ENCODE measurements at regions not wholly inside any gene's neighbourhood (a gene's known extent, or its start where the extent isn't known, plus 50 kb on each side); places are given as distances from the start of the nearest gene placed in this dataset.

DNA sequence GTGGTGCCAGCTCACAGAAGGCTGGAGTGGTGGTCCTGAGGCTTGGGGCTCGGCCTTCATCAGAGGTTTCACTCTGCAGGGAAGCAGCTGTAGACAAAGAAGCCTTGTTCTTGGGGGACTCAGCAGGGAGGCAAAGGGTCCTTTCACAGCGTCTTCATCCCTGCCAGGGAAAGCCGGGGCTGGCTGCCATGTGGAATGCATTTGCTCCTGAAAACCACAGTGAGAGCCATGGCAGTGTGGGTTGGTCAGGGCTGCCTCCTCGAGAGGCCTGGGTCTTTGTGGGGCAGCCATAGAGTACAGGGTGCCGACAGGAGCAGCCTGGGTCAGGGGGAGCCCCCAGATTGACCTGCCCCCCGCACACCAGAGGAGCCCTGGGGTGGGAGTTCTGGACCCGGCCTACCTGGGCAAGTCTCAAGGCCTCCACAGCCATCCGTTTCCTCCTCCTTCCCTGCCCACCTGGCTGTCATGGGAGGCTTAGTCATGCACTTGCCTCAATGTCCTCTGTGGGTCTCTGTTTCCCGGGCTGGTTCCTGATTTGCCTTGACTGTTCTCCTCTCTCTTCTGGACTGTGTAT, 144.0 kb downstream of the CDC5L start:
- no peak for DNase-seq (ENCODE audit: low read depth in 2 of 2)

DNA sequence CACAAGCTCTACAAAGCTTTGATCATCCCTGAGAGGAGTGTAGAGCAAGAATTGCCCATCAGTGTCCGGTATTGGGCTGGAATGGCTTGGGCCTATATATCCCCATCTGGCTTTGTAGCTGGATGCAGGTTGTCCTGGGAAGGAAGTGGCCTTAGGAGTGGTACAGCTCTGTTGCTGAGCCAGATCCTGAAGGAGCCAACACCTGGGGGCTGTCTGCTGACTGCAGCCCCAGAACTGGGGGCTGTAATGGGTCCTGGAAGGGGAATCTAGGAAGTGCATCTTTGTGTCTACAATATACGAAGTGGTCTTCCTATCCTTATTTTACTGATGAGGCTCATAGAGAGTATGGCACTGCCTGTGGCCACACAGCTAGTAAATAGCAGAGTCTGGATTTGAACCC, 145.9 kb downstream of the CDC5L start:
- DNase-seq (ENCODE audit: low read depth in 2 of 2), result no peak

DNA sequence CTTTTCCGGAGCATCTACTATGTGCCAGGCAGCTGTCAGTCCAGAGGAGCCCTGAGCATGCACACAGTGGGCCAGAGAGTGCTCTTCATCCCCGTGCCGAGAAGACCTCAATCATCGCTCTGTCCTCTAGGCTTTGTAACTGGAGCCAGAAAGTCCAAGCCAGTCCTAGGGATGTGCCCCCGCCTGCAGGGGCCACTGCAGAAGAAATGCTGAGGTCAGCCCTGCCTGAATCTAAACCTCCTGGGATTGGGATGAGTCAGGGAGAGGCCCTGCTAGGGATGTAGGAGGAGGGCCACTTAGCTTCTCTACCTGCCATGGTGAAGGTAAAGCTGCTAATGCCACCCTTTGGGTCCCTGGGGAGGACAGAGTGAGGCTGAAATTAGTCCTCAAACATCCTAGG, 146.8 kb downstream of the CDC5L start:
- DNase-seq (ENCODE audit: low read depth in 2 of 2), result no peak

DNA sequence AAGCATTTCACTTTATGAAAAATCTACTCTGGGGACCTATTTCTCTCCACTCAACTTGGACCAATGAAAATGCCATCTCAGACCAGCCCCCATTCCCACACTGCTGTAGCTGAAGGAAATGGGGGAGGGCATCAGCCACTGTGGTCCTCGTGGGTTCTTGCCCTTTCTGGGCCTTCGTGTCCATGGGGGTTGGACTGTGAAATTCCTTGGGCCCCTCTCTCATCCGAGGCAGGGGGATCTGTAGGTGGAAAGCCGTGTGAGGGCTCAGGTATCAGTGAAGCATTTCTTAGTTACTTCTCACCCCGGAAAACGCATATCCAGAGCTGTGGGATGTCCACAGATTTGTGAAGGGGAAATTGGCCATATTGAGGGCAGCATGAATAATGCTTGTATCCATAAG, 147.9 kb downstream of the CDC5L start:
- no peak for DNase-seq (ENCODE audit: low read depth in 2 of 2)

GRCh38 chr6:44535967-44536366, 148.5 kb downstream of the CDC5L start:
- no peak for DNase-seq (ENCODE audit: low read depth in 2 of 2)

GRCh38 chr6:44537306-44538049, 150.0 kb downstream of the CDC5L start:
- DNase-seq (ENCODE audit: low read depth in 2 of 2), result no peak

DNA sequence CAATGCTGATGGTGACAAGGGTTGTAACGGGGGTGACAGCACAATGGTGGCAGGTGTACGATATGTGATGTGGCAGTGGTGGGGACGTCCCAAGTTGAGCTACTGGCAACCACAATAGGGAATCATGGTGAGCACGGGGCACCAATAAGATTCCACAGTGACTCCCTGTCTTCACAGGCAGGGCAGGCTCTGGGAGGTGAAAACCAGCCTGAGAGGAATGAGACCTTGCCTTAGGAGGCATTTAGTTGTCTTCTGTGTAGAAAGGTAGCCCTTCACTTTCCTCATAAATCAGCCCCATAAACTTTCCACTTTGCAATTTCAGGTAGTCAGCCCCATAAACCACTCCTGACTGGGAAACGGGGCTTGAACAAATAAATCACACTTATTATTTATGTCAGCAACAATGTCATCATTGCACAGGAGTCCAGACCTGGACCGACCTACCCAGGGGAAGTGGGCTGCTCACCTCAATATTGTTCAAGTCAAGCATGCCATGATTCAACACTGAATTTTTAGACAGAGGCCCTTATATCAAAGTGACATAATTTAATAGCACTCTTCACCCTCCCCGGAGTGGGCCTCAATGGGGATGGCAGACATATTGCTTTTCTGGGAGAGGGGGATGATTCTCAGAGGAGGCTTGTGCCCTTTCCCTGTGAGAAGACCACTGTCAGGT, 150.8 kb downstream of the CDC5L start:
- no peak for DNase-seq (ENCODE audit: low read depth in 2 of 2)

GRCh38 chr6:44538807-44539201, 151.3 kb downstream of the CDC5L start:
- no peak for DNase-seq (ENCODE audit: low read depth in 2 of 2)

- no peak for DNase-seq (ENCODE audit: low read depth in 2 of 2)
These were observed 152.3 kb downstream of the CDC5L start for GRCh38 chr6:44539701-44540355.

DNA sequence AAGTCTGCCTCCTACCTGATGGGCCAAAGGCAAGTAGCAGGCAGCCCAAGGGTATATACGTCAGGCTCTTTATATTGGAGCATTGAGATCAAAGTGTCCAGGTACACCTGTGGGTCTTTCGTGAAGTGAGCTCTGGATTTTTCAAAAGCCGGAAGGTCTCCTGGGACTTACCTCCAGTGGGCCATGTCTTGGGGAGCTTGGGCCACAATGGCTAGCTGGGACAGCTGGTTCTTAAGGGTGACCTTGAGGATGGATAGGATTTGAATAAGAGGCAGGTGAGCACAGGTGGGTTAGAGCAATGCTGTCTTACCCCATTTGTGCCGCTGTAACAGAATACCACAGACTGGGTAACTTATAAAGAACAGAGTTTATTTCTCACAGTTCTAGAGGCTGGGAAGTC, 153.4 kb downstream of the CDC5L start:
- no peak for DNase-seq (ENCODE audit: low read depth in 2 of 2)

DNA sequence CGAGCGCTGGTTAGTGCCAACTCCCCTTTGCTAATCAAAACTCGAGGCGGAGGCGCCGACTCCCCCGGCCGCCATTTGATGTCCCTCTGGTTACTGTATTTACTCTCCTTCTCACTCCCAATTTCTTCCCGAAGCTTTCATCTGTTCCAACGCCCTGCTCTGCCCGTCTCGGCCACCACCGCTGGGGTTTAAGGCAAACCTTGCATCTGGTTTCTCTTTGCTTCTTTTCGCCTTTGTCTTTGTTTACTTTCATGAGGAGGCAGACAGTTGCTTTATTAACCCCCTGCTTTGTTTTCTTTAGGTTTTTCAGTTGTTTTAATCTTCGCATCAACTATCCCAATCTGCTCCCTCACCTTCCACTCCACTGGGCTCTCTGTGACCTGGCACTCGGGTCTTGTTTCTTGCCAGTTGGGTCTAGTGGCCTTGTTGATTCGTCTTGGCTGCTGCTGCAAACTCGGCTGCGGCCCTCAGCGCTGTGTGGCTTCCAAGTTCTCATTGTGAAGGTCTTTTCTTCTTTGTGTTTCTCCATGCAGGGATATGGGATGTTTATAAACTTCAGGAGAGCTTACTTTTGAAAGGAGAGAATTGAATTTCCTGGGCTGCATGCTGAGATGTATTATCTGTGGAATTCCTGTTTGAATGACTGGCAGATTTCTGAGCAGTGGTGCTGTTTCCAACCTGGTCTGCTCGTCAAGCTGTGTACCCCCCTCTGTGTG, 155.1 kb downstream of the CDC5L start:
- DNase-seq (ENCODE audit: low read depth in 2 of 2), result no peak

DNA sequence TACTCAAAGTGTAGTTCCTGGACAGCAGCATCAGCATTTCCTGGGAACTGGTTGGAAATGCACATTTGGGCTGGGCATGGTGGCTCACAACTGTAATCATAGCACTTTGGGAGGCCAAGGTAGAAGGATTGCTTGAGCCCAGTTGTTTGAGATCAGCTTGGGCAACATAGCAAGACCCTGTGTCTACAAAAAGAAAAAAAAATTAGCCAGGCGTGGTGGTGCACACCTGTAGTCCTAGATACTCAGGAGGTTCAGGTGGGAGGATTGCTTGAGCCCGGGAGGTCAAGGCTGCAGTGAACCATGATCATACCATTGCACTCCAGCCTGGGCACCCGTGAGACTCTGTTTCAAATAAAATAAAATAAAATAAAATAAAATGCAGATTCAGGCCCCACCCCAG, 156.2 kb downstream of the CDC5L start:
- DNase-seq (ENCODE audit: low read depth in 2 of 2), result no peak

- no peak for DNase-seq (ENCODE audit: low read depth in 2 of 2)
These were observed 157.7 kb downstream of the CDC5L start for GRCh38 chr6:44545224-44545623.

GRCh38 chr6:44548319-44548718, 160.8 kb downstream of the CDC5L start:
- DNase-seq (ENCODE audit: low read depth in 2 of 2), result no peak

GRCh38 chr6:44549516-44549915, 162.0 kb downstream of the CDC5L start:
- no peak for DNase-seq (ENCODE audit: low read depth in 2 of 2)

- DNase-seq (ENCODE audit: low read depth in 2 of 2), result no peak
These were observed 166.7 kb downstream of the CDC5L start for GRCh38 chr6:44554194-44554593.

DNA sequence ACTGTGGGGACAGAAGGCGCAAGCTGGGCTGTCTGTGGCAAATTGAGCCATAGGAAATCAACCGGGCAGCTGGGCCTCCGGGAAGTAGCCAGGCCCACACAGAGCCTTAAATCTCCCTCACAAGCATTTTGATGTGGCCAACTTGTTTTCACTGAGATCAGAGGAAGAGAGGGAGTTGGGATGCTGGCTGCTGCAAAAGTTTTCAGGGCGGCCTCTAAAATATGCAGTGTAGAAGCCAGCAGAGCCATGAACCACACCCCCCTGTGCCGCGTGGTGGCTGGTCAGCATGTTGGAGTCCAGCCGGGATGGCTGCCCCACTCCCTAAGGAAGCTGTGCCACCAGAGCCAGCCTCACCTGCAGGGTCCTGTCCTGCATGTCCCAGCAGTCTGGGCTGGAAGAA, 167.4 kb downstream of the CDC5L start:
- DNase-seq (ENCODE audit: low read depth in 2 of 2), result no peak

DNA sequence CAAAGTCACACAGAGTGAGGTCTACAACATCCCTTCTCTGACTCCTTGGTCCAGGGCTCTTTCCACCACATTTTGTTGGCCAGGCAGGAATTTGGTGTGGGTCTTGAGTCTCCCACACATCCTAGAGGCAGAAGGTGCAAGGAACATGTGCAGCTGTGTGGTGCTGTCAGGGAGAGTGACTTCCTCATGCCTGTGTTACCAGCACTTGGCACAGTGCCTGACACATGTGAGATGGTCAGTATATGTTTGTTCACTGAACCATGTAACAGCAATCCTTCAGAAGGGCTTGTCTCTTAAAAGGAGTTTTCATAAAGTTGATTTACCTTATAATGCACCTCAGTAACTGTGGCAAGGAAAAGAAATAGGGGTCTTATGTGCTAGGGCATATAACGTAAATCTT, 168.5 kb downstream of the CDC5L start:
- DNase-seq (ENCODE audit: low read depth in 2 of 2), result no peak

DNA sequence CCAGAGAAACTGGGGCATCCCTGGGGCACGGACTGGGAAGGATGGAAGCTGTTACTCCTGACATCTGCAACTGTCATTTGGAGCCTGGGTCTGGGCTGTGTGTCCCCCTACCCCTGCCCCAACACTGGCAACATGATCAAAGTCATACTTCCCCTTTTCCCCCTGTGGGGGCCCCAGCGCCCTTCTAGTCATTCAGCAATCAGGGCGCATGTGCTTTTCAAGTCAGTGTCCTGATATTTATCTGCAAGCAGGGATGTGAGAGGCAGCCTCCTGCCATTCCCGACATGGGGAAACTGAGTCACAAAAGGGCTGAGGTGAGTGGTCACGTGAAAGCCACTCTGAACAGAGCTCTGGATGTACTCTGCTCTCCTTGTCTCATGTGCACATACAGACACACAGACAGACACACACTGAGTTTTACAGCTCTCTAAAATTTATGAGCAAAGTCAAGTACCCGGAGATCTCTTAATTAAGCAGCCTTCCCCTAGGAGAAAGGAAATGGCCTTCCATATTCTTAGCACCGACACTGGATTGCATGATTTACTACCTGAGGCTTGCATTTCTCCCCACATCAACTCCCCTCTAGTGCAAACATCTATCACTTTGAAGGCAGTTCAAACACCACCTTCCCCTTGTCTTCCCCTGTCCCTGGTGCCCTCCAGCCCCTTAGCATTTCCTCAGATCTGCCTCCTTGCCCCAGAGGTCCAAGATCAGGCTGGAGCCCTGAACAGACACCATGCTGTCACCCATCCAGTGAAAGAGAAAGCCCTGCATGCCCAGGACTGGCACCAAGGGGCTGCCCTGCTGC, 170.7 kb downstream of the CDC5L start:
- DNase-seq (ENCODE audit: low read depth in 2 of 2), result no peak

- no peak for DNase-seq (ENCODE audit: low read depth in 2 of 2)
These were observed 171.3 kb downstream of the CDC5L start for GRCh38 chr6:44558832-44559251.

Measured in activated CD8-positive, alpha-beta memory T cell treated with anti-CD3 and anti-CD28 coated beads for 4 hours (primary cell).